H1 (cell line): ENCODE measurements at regions not wholly inside any gene's neighbourhood (a gene's known extent, or its start where the extent isn't known, plus 50 kb on each side); places are given as distances from the start of the nearest gene placed in this dataset.

Experiments used
- CTCF ChIA-PET: fragments of 300-600 bp; sonication (Branson Sonifier 250); formaldehyde crosslinking; loops from one replicate; lab custom pipeline; 2021; ENCODE audit not compliant: partially characterized antibody; lab: Charles Lee
- POLR2A ChIA-PET: fragments of 300-600 bp; sonication (Branson Sonifier 250); formaldehyde crosslinking; loops from one replicate; lab custom pipeline; 2021; ENCODE audit warnings: inconsistent platforms; ENCODE audit not compliant: partially characterized antibody; lab: Charles Lee
- DNase-seq, 2 experiments: peaks; one replicate each; pipeline versions ENCODE4 v3.0.0 to v3.0.0-alpha.2; 2010 to 2022; ENCODE audit warnings: low spot score in 2 of 2, low read depth in 1 of 2, mixed read lengths in 1 of 2
- FAIRE-seq: peaks from 2 replicates; lab custom pipeline; 2011; peaks lifted over from hg19 to GRCh38; lab: Jason Lieb, UNC
- H2AFZ ChIP-seq: 2 replicates; pipeline ENCODE4 v1.8.1; 2012; ENCODE audit warnings: low read length, inconsistent platforms
- H2AK5ac ChIP-seq: 2 replicates; pipeline ENCODE4 v1.6.1; 2013; ENCODE audit warnings: low read depth, low read length
- H2BK120ac ChIP-seq: replicated peaks from 2 replicates; pipeline ENCODE3; 2013; ENCODE audit warnings: low read depth, low read length, inconsistent platforms
- H2BK12ac ChIP-seq: 2 replicates; pipeline ENCODE4 v1.6.1; 2013; ENCODE audit warnings: low read depth, low read length
- H2BK15ac ChIP-seq: 2 replicates; pipeline ENCODE4 v1.6.1; 2013; ENCODE audit warnings: low read length
- H2BK20ac ChIP-seq: 2 replicates; pipeline ENCODE4 v1.6.1; 2013; ENCODE audit warnings: low read length
- H2BK5ac ChIP-seq: 2 replicates; pipeline ENCODE4 v1.6.1; 2013; ENCODE audit warnings: low read depth, low read length
- H3K14ac ChIP-seq: 2 replicates; pipeline ENCODE4 v1.6.1; 2013; ENCODE audit warnings: inconsistent platforms; ENCODE audit not compliant: insufficient read length
- H3K18ac ChIP-seq: 2 replicates; pipeline ENCODE4 v1.6.1; 2013; ENCODE audit warnings: low read length; ENCODE audit errors: extremely low read depth
- H3K23ac ChIP-seq: 2 replicates; pipeline ENCODE4 v1.6.1; 2013; ENCODE audit warnings: inconsistent platforms; ENCODE audit not compliant: insufficient read length
- H3K23me2 ChIP-seq: 2 replicates; pipeline ENCODE4 v1.6.1; 2013; ENCODE audit warnings: low read depth, low read length
- H3K27ac ChIP-seq: 2 replicates; pipeline ENCODE4 v1.6.1; 2011; ENCODE audit warnings: low read depth, low read length, inconsistent platforms
- H3K27me3 ChIP-seq, 4 experiments: replicated peaks in 1 of 4; 1 replicate in 1 of 4; 2 replicates in 3 of 4; pipeline versions ENCODE4 v1.6.1 to v1.8.1; 2011 to 2013; ENCODE audit warnings: low read length in 3 of 4, mild to moderate bottlenecking in 3 of 4, inconsistent platforms in 2 of 4, mixed read lengths in 2 of 4, moderate library complexity in 1 of 4; ENCODE audit not compliant: control insufficient read depth in 3 of 4, insufficient read depth in 3 of 4; ENCODE audit errors: extremely low read depth in 1 of 4
- H3K36me3 ChIP-seq, 4 experiments: 2 replicates each; pipeline versions ENCODE4 v1.6.1 to v1.8.1; 2011 to 2013; ENCODE audit warnings: mild to moderate bottlenecking in 4 of 4, low read length in 3 of 4, moderate library complexity in 2 of 4, control low read depth in 1 of 4, inconsistent platforms in 1 of 4; ENCODE audit not compliant: insufficient read depth in 4 of 4, control insufficient read depth in 2 of 4
- H3K4ac ChIP-seq: replicated peaks from 2 replicates; pipeline ENCODE3; 2013; ENCODE audit warnings: low read length, low read depth, mixed read lengths, inconsistent platforms; ENCODE audit not compliant: insufficient read length
- H3K4me1 ChIP-seq, 4 experiments: replicated peaks in 1 of 4; 1 replicate in 1 of 4; 2 replicates in 3 of 4; pipeline versions ENCODE4 v1.6.1 to v1.8.1; 2011 to 2013; ENCODE audit warnings: low read length in 3 of 4, inconsistent platforms in 2 of 4, mixed read lengths in 1 of 4; ENCODE audit not compliant: insufficient read depth in 4 of 4, control insufficient read depth in 3 of 4
- H3K4me2 ChIP-seq, 2 experiments: 2 replicates each; pipeline versions ENCODE4 v1.6.1 to v1.8.1; 2011 to 2013; ENCODE audit warnings: low read depth in 2 of 2, low read length in 2 of 2, control low read depth in 1 of 2, inconsistent platforms in 1 of 2, mild to moderate bottlenecking in 1 of 2; ENCODE audit not compliant: insufficient read depth in 1 of 2
- H3K4me3 ChIP-seq, 4 experiments: fragments of 200-600, 300-600 bp in 1 of 4; sonication (generic), shearing (Covaris generic), sonication (Bioruptor Twin) in 1 of 4; 2 replicates each; pipeline versions ENCODE4 v1.5.1 to v1.8.1; 2011 to 2016; ENCODE audit warnings: low read length in 4 of 4, low read depth in 3 of 4, control low read depth in 2 of 4, inconsistent platforms in 2 of 4, mild to moderate bottlenecking in 2 of 4, mixed read lengths in 1 of 4, moderate library complexity in 1 of 4; ENCODE audit not compliant: insufficient read depth in 2 of 4; ENCODE audit errors: extremely low read depth in 1 of 4
- H3K56ac ChIP-seq: replicated peaks from 2 replicates; pipeline ENCODE3; 2013; ENCODE audit warnings: low read depth, mild to moderate bottlenecking, mixed read lengths, low read length, inconsistent platforms; ENCODE audit not compliant: insufficient read length
- H3K79me1 ChIP-seq: 2 replicates; pipeline ENCODE4 v1.6.1; 2013; ENCODE audit warnings: low read depth, low read length, control low read depth
- H3K79me2 ChIP-seq, 2 experiments: 2 replicates each; pipeline versions ENCODE4 v1.6.1 to v1.8.1; 2012 to 2013; ENCODE audit warnings: low read length in 2 of 2, mild to moderate bottlenecking in 2 of 2, inconsistent platforms in 1 of 2; ENCODE audit not compliant: insufficient read depth in 2 of 2, control insufficient read depth in 1 of 2
- H3K9ac ChIP-seq, 4 experiments: replicated peaks in 1 of 4; 1 replicate in 1 of 4; 2 replicates in 3 of 4; pipeline versions ENCODE4 v1.6.1 to v1.8.1; 2011 to 2013; ENCODE audit warnings: low read depth in 3 of 4, low read length in 3 of 4, control low read depth in 2 of 4, mild to moderate bottlenecking in 2 of 4, moderate library complexity in 2 of 4, inconsistent platforms in 1 of 4; ENCODE audit errors: extremely low read depth in 1 of 4
- H3K9me3 ChIP-seq, 2 experiments: 2 replicates each; pipeline versions ENCODE4 v1.6.1 to v1.8.1; 2012 to 2013; ENCODE audit warnings: mild to moderate bottlenecking in 2 of 2, moderate library complexity in 2 of 2, control low read depth in 1 of 2, inconsistent platforms in 1 of 2, low read depth in 1 of 2, low read length in 1 of 2, mixed read lengths in 1 of 2; ENCODE audit not compliant: insufficient read depth in 2 of 2
- H4K20me1 ChIP-seq, 2 experiments: replicated peaks in 1 of 2; 2 replicates each; pipeline versions ENCODE3 to v1.8.1; 2011 to 2013; ENCODE audit warnings: inconsistent platforms in 2 of 2, low read length in 2 of 2, mild to moderate bottlenecking in 1 of 2; ENCODE audit not compliant: insufficient read depth in 2 of 2, control insufficient read depth in 1 of 2
- H4K5ac ChIP-seq: 2 replicates; pipeline ENCODE4 v1.6.1; 2013; ENCODE audit warnings: low read length, low read depth, mixed read lengths, inconsistent platforms; ENCODE audit not compliant: insufficient read length
- H4K8ac ChIP-seq: 2 replicates; pipeline ENCODE4 v1.8.0; 2013; ENCODE audit warnings: mild to moderate bottlenecking, moderate library complexity, low read length, inconsistent platforms; ENCODE audit not compliant: insufficient read depth; ENCODE audit errors: extremely low read depth
- H4K91ac ChIP-seq: replicated peaks from 2 replicates; pipeline ENCODE3; 2013; ENCODE audit warnings: low read length, mixed read lengths, inconsistent platforms; ENCODE audit not compliant: insufficient read length
- BCL11A ChIP-seq, 2 experiments: IDR thresholded peaks; one replicate each; pipeline ENCODE4 v1.6.1; 2011; ENCODE audit warnings: low read depth in 2 of 2, low read length in 2 of 2, mild to moderate bottlenecking in 2 of 2
- CEBPB ChIP-seq: IDR thresholded peaks from 2 replicates; pipeline ENCODE4 v1.6.1; 2012; ENCODE audit warnings: low read depth, low read length
- EZH2 ChIP-seq: fragments of 200-600 bp; sonication (generic); IDR thresholded peaks from 2 replicates; pipeline ENCODE4 v1.7.1; 2012; ENCODE audit warnings: low read depth, mild to moderate bottlenecking, moderate library complexity, low read length, inconsistent platforms; ENCODE audit not compliant: severe bottlenecking
- FOSL1 ChIP-seq: IDR thresholded peaks from 2 replicates; pipeline ENCODE4 v1.6.1; 2011; ENCODE audit warnings: mild to moderate bottlenecking, low read depth, low read length, moderate library complexity; ENCODE audit not compliant: insufficient read depth
- KDM5A ChIP-seq: fragments of 200-600 bp; IDR thresholded peaks from 2 replicates; pipeline ENCODE4 v1.7.1; 2012; ENCODE audit warnings: mild to moderate bottlenecking, low read length, inconsistent platforms, mixed read lengths
- MAFK ChIP-seq: IDR thresholded peaks from 2 replicates; pipeline ENCODE4 v1.6.1; 2012; ENCODE audit warnings: low read depth, mild to moderate bottlenecking, improper control_type of control experiment, low read length
- MAX ChIP-seq: IDR thresholded peaks from 2 replicates; pipeline ENCODE4 v1.6.1; 2012; ENCODE audit warnings: inconsistent platforms
- SIRT6 ChIP-seq: IDR thresholded peaks from one replicate; pipeline ENCODE4 v1.7.1; 2012; ENCODE audit warnings: low read length, inconsistent platforms
- SIX5 ChIP-seq: IDR thresholded peaks from 2 replicates; pipeline ENCODE4 v1.6.1; 2011; ENCODE audit warnings: mild to moderate bottlenecking, low read depth, low read length
- SRF ChIP-seq: IDR thresholded peaks from 2 replicates; pipeline ENCODE4 v1.6.1; 2011; ENCODE audit warnings: mild to moderate bottlenecking, low read depth, low read length, moderate library complexity
- TEAD4 ChIP-seq: IDR thresholded peaks from 2 replicates; pipeline ENCODE4 v1.6.1; 2012; ENCODE audit warnings: low read depth, low read length, inconsistent platforms, mixed read lengths
- YY1 ChIP-seq: IDR thresholded peaks from 2 replicates; pipeline ENCODE4 v1.6.1; 2011; ENCODE audit warnings: low read depth, mild to moderate bottlenecking, low read length
- whole genome bisulfite sequencing, 2 experiments: shearing (Covaris generic) in 1 of 2; methylation state at CpG; one replicate each; pipeline versions ENCODE4 v1.1.6 to v1.1.7; 2013 to 2015; ENCODE audit warnings: low lambda C conversion rate in 2 of 2, mixed read lengths in 2 of 2, inconsistent platforms in 1 of 2, low coverage in 1 of 2, missing lambda C conversion rate in 1 of 2; ENCODE audit not compliant: insufficient replicate concordance in 2 of 2, insufficient coverage in 1 of 2, insufficient read length in 1 of 2; ENCODE audit errors: extremely low coverage in 1 of 2, missing lambda C conversion rate in 1 of 2; 5-methylcytosine and 5-hydroxymethylcytosine counted together

- no peak overlapping the region for H2AFZ ChIP-seq
- POLR2A ChIA-PET, result interaction anchor here (1.1 kb wide), 1 partner anchor 24 kb away, joined by 3 read pairs; no protein-coding TSS in a partner anchor
- no peak for DNase-seq
- no peak overlapping the region for H4K91ac ChIP-seq
- no peak overlapping the region for H2AK5ac ChIP-seq
- no peak overlapping the region for H2BK20ac ChIP-seq
- no peak overlapping the region for H2BK120ac ChIP-seq
- H3K4me2 ChIP-seq, result no peak overlapping the region
- H4K8ac ChIP-seq, result no peak overlapping the region
- no peak overlapping the region for H2BK15ac ChIP-seq
- no peak overlapping the region for H3K23ac ChIP-seq
- CTCF ChIA-PET, result interaction anchor here (1.1 to 1.2 kb wide), 2 partner anchors 57 to 117 kb away, joined by 3 read pairs; no protein-coding TSS in a partner anchor
- no peak overlapping the region for H3K9ac ChIP-seq
- H3K27ac ChIP-seq, result no peak overlapping the region
- no peaks in the 10 kb centered on the region for H3K36me3 ChIP-seq
- FAIRE-seq, result no peak
- 95% methylated on average over 7 of the region's 7 CpGs; no CpG with 5 or more reads in 1 of the 2 experiments for WGBS, 2 experiments
- H3K4ac ChIP-seq, result no peak overlapping the region
- H4K5ac ChIP-seq, result no peak overlapping the region
- H2BK5ac ChIP-seq, result no peak overlapping the region
- H3K56ac ChIP-seq, result no peak overlapping the region
- H3K4me3 ChIP-seq, result no peak overlapping the region
- H3K27me3 ChIP-seq, result no peaks in the 10 kb centered on the region; a peak in 1 of 7 replicates
- H3K79me2 ChIP-seq, result no peaks in the 10 kb centered on the region
- H2BK12ac ChIP-seq, result no peak overlapping the region
- TF ChIP-seq EZH2 (no peak), KDM5A (no peak), SIRT6 (no peak), MAX (no peak), YY1 (no peak), TEAD4 (no peak), SRF (no peak), BCL11A (IDR thresholded peaks at IDR 0.05; ENCODE audit: low read depth in 2 of 2, low read length in 2 of 2) (no peak), MAFK (no peak), CEBPB (no peak), FOSL1 (no peak), SIX5 (no peak)
- no peaks in the 10 kb centered on the region for H3K79me1 ChIP-seq
- no peak overlapping the region for H3K18ac ChIP-seq
- H3K4me1 ChIP-seq, result no peaks in the 10 kb centered on the region
- peaks cover 0 to 4% of the 10 kb centered on the region in 2 experiments; a peak in 1 of 4 replicates for H3K9me3 ChIP-seq
- no peak overlapping the region for H3K14ac ChIP-seq
- H3K23me2 ChIP-seq, result no peaks in the 10 kb centered on the region
- H4K20me1 ChIP-seq, result no peaks in the 10 kb centered on the region
These were observed 665.8 kb upstream of the ID2 start for GRCh38 chr2:8015848-8016600.
